ENCODE measurements at regions not wholly inside any gene's neighbourhood (a gene's known extent, or its start where the extent isn't known, plus 50 kb on each side); places are given as distances from the start of the nearest gene placed in this dataset.

DNA sequence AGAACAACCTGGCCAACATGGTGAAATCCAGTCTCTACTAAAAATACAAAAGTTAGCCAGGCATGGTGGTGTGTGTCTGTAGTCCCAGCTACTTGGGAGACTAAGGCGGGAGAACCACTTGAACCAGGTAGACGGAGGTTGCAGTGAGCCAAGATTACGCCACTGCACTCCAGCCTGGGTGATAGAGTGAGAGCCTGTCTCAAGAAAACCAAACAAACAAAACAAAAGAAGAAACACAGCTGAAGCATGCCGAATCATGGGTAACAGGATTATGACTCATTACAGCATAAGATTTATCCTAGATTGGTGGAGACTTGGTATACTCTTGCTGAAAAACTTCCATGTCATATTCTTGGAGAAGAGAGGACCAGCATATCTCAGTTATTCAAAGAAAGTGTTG is 236.7 kb upstream of the CCNH start:
- Histone ChIP-seq H2AFZ (ENCODE audit: insufficient read depth, low read depth, low read length, poor library complexity, severe bottlenecking) (no peak overlapping the region), H3K9ac (ENCODE audit: low read length) (no peak overlapping the region), H3K27ac (ENCODE audit: low read length in 2 of 2) (no peak overlapping the region), H3K4me2 (replicated peaks; ENCODE audit: low read depth, low read length, poor library complexity, severe bottlenecking) (no peak overlapping the region), H3K4me3 (ENCODE audit: control extremely low read depth in 1 of 5, extremely low read depth in 1 of 5, insufficient read depth in 1 of 5, low read depth in 2 of 5, low read length in 4 of 5) (no peak overlapping the region), H3K4me1 (ENCODE audit: control insufficient read depth in 2 of 2, insufficient read depth in 2 of 2, low read length in 2 of 2) (no peaks in the 10 kb centered on the region), H3K9me3 (ENCODE audit: control extremely low read depth in 1 of 3, control insufficient read depth in 2 of 3, insufficient read depth in 1 of 3, low read length in 2 of 3) (no peaks in the 10 kb centered on the region), H3K36me3 (replicated peaks in 1 of 2; ENCODE audit: control extremely low read depth in 1 of 2, control insufficient read depth in 1 of 2, extremely low read depth in 1 of 2, insufficient read depth in 2 of 2, low read length in 1 of 2) (no peaks in the 10 kb centered on the region), H3K79me2 (ENCODE audit: control insufficient read depth, insufficient read depth, low read length) (no peaks in the 10 kb centered on the region), H4K20me1 (ENCODE audit: control insufficient read depth, insufficient read depth, low read length, poor library complexity, severe bottlenecking) (no peaks in the 10 kb centered on the region), H3K27me3 (replicated peaks in 1 of 4; ENCODE audit: control extremely low read depth in 1 of 4, control insufficient read depth in 3 of 4, insufficient read depth in 4 of 4, low read length in 3 of 4) (no peaks in the 10 kb centered on the region)
- ATAC-seq (ENCODE audit: low read depth) (no peak), DNase-seq (no peak)
- H3K4me3 Mint-ChIP-seq, result no peak overlapping the region
- WGBS (ENCODE audit: insufficient coverage), result 82% methylated on average over 2 of the region's 4 CpGs
- no peaks in the 10 kb centered on the region for H3K9me3 Mint-ChIP-seq (ENCODE audit: insufficient read depth)
- ChIA-PET POLR2A (no interaction called here), CTCF (no interaction called here)
- H3K27me3 Mint-ChIP-seq, result no peaks in the 10 kb centered on the region
- no peaks in the 10 kb centered on the region for H3K4me1 Mint-ChIP-seq
- TF ChIP-seq EZH2 (IDR thresholded peaks at IDR 0.05; ENCODE audit: borderline replicate concordance, insufficient read depth, low read depth, low read length, poor library complexity, severe bottlenecking) (no peak), CTCF (IDR thresholded peaks at IDR 0.05) (no peak)
- no peak overlapping the region for H3K27ac Mint-ChIP-seq
- intact Hi-C loops (cut with micrococcal nuclease), result no loop called here

- no peaks in the 10 kb centered on the region for H3K4me1 Mint-ChIP-seq
- H3K27ac Mint-ChIP-seq, result no peak overlapping the region
- Histone ChIP-seq H3K4me3 (ENCODE audit: control extremely low read depth in 1 of 5, extremely low read depth in 1 of 5, insufficient read depth in 1 of 5, low read depth in 2 of 5, low read length in 4 of 5) (no peak overlapping the region), H3K4me1 (ENCODE audit: control insufficient read depth in 2 of 2, insufficient read depth in 2 of 2, low read length in 2 of 2) (no peaks in the 10 kb centered on the region), H3K36me3 (replicated peaks in 1 of 2; ENCODE audit: control extremely low read depth in 1 of 2, control insufficient read depth in 1 of 2, extremely low read depth in 1 of 2, insufficient read depth in 2 of 2, low read length in 1 of 2) (no peaks in the 10 kb centered on the region), H3K27me3 (replicated peaks in 1 of 4; ENCODE audit: control extremely low read depth in 1 of 4, control insufficient read depth in 3 of 4, insufficient read depth in 4 of 4, low read length in 3 of 4) (no peaks in the 10 kb centered on the region), H4K20me1 (ENCODE audit: control insufficient read depth, insufficient read depth, low read length, poor library complexity, severe bottlenecking) (no peaks in the 10 kb centered on the region), H3K4me2 (replicated peaks; ENCODE audit: low read depth, low read length, poor library complexity, severe bottlenecking) (no peak overlapping the region), H3K9me3 (ENCODE audit: control extremely low read depth in 1 of 3, control insufficient read depth in 2 of 3, insufficient read depth in 1 of 3, low read length in 2 of 3) (no peaks in the 10 kb centered on the region), H3K79me2 (ENCODE audit: control insufficient read depth, insufficient read depth, low read length) (no peaks in the 10 kb centered on the region), H3K9ac (ENCODE audit: low read length) (no peak overlapping the region), H2AFZ (ENCODE audit: insufficient read depth, low read depth, low read length, poor library complexity, severe bottlenecking) (no peak overlapping the region), H3K27ac (ENCODE audit: low read length in 2 of 2) (no peak overlapping the region)
- ChIA-PET CTCF (no interaction called here), POLR2A (no interaction called here)
- H3K27me3 Mint-ChIP-seq, result no peaks in the 10 kb centered on the region
- intact Hi-C loops (cut with micrococcal nuclease), result no loop called here
- DNase-seq (no peak), ATAC-seq (ENCODE audit: low read depth) (no peak)
- no CpG with 5 or more reads among the region's 3 CpGs for WGBS (ENCODE audit: insufficient coverage)
- TF ChIP-seq CTCF (IDR thresholded peaks at IDR 0.05) (no peak), EZH2 (IDR thresholded peaks at IDR 0.05; ENCODE audit: borderline replicate concordance, insufficient read depth, low read depth, low read length, poor library complexity, severe bottlenecking) (no peak)
- no peak overlapping the region for H3K4me3 Mint-ChIP-seq
- H3K9me3 Mint-ChIP-seq (ENCODE audit: insufficient read depth), result no peaks in the 10 kb centered on the region
Measured at GRCh38 chr5:87645224-87645623, 232.5 kb upstream of the CCNH start.

Measured in B cell (primary cell).